Stimulated activated CD8-positive, alpha-beta memory T cell treated with anti-CD3 and anti-CD28 coated beads, Interleukin-15, amount 100 ng/mL, for 24 hours (primary cell): ENCODE measurements at regions not wholly inside any gene's neighbourhood (a gene's known extent, or its start where the extent isn't known, plus 50 kb on each side); places are given as distances from the start of the nearest gene placed in this dataset.
"Not testable (repeated sequence)": the region's sequence is repeated elsewhere in the genome, so short reads cannot be mapped to it uniquely, and the experiment has no call there.

ENCODE experiments used
- DNase-seq: peaks from one replicate; pipeline ENCODE4 v3.0.0-alpha.2; 2020; ENCODE audit warnings: low read depth

- DNase-seq, result not testable (repeated sequence)
Observed at GRCh38 chr18:14336017-14336416, 203.8 kb upstream of the ZNF519 start.

DNA sequence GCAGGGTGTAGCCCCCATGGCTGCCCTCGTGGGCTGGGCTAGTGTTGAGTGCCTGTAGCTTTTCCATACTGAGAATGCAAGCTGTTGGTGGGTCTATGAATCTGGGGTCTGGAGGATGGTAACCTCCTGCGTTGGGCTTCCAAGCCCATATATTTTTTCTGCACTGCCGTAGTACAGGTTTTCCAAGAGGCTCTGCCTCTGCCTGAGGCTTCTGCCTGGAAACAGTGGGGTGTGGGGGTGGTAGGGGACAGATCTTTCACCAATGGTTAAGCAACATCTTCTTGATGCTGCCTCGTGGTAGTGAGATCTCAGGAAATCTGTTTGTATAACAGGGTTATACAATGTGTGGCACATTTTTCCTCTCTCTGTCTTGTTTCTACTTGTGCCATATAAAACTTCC is 189.0 kb upstream of the ZNF519 start:
- not testable (repeated sequence) for DNase-seq

- DNase-seq, result not testable (repeated sequence)
Observed at GRCh38 chr18:14301255-14301654, 169.0 kb upstream of the ZNF519 start.

DNA sequence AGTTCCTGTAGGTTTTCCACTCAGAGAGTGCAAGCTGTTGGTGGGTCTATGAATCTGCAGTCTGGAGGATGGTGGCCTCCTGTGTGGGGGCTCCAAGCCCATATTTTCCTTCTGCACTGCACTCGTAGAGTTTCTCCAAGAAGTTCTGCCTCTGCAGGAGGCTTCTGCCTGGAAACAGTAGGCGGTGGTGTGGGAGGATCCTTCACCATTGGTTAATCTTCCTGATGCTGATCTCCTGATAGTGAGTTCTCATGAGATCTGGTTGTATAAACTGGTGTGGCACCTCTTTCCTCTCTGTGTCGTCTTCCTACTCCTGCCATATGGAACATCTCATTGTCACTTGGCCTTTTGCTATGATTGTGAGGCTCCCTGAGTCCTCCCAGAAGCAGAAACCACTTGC is 162.8 kb upstream of the ZNF519 start:
- not testable (repeated sequence) for DNase-seq

- no peak for DNase-seq
Observed at GRCh38 chr18:14285053-14285452, 152.8 kb upstream of the ZNF519 start.

- DNase-seq, result not testable (repeated sequence)
Observed at GRCh38 chr18:14275391-14275790, 143.2 kb upstream of the ZNF519 start.

DNA sequence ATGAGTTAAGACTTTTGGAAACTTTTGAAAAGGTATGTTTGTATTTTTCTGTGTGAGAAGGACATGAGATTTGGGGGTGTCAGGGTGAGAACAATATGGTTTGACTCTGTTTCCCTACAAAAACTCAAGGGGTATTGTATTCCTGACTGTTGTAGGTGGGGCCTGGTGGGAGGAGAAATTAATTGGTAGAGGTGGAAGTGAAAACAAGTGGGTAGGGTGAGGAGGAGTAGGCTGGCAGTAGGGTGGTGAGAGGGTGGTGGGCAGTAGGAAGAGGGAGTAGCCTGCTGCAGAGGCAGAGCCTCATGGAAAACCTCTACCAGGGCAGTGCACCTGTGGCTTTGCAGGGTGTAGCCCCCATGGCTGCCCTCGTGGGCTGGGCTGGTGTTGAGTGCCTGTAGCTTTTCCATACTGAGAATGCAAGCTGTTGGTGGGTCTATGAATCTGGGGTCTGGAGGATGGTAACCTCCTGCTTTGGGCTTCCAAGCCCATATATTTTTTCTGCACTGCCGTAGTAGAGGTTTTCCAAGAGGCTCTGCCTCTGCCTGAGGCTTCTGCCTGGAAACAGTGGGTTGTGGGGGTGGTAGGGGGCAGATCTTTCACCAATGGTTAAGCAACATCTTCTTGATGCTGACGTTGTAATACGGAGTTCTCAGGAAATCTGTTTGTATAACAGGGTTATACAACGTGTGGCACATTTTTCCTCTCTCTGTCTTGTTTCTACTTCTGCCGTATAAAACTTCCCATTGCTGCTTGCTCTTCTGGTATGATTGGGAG is 133.6 kb upstream of the ZNF519 start:
- DNase-seq, result not testable (repeated sequence)

DNA sequence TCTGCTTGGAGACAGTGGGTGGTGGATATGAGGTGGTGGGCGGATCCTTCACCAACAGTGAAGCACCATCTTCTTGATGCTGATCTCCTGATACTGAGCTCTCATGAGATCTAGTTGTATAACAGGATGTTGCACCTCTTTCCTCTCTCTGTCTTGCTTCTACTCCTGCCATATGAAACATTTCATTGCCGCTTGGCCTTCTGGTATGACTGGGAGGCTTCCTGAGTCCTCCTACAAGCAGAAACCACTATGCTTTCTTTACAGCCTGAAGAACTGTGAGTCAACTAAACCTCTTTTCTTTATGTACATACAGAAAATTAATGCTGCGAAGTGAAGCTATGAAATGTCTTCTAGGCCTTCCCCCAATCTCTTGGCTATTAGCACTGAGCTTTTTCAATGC is 130.6 kb upstream of the ZNF519 start:
- DNase-seq, result not testable (repeated sequence)

DNA sequence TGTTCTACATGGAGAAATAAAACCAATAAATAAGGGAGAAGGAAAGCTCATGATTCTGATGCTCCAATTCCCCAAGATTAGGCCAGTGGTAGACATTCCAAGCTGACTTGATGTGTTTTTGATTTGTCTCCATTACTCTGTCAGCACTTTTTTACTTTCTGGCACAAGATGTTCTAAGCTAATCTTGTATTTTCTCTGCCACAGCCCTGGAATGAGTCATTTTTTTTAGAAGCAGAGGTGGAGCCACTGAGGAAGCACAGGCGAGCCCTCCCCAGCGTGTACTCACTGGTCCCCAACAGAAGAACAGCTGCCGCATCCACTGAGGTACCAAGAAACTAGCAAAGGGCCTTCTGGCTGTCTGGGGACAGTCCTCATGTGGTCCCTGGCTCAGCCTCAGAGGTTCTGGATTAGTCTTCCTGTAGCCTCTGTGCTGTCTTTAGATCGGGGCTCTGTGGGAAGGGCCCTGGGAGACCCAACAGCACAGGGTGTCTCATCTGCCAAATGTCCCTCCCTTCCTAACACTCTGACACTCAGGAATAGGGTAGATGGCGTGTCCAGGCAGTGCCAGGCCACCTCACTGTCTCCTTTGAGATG is 117.9 kb upstream of the ZNF519 start:
- not testable (repeated sequence) for DNase-seq

GRCh38 chr18:14239224-14239623 is 107.0 kb upstream of the ZNF519 start:
- DNase-seq, result not testable (repeated sequence)

- not testable (repeated sequence) for DNase-seq
Observed at GRCh38 chr18:14236356-14237048, 104.3 kb upstream of the ZNF519 start.

DNA sequence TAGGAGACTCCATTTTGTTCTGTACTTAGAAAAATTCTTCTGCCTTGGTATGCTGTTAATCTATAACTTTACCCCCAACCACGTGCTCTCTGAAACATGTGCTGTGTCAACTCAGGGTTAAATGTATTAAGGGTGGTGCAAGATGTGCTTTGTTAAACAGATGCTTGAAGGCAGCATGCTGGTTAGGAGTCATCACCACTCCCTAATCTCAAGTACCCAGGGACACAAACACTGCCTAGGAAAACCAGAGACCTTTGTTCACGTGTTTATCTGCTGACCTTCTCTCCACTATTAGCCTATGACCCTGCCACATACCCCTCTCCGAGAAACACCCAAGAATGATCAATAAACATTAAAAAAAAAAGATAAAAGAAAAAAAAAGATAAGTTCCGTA is 93.0 kb upstream of the ZNF519 start:
- not testable (repeated sequence) for DNase-seq

- DNase-seq, result not testable (repeated sequence)
Observed at GRCh38 chr18:14224551-14225285, 92.5 kb upstream of the ZNF519 start.

DNA sequence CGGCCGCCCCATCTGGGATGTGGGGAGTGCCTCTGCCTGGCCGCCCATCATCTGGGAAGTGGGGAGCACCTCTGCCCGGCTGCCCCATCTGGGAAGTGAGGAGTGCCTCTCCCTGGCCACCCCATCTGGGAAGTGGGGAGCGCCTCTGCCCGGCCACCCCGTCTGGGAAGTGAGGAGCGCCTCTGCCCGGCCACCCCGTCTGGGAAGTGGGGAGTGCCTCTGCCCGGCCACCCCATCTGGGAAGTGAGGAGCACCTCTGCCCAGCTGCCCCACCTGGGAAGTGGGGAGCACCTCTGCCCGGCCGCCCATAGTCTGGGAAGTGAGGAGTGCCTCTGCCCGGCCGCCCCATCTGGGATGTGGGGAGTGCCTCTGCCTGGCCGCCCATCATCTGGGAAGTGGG is 91.7 kb upstream of the ZNF519 start:
- DNase-seq, result not testable (repeated sequence)

- DNase-seq, result not testable (repeated sequence)
Observed at GRCh38 chr18:14223231-14223822, 91.1 kb upstream of the ZNF519 start.

GRCh38 chr18:14222354-14223221 is 90.4 kb upstream of the ZNF519 start:
- DNase-seq, result not testable (repeated sequence)

DNA sequence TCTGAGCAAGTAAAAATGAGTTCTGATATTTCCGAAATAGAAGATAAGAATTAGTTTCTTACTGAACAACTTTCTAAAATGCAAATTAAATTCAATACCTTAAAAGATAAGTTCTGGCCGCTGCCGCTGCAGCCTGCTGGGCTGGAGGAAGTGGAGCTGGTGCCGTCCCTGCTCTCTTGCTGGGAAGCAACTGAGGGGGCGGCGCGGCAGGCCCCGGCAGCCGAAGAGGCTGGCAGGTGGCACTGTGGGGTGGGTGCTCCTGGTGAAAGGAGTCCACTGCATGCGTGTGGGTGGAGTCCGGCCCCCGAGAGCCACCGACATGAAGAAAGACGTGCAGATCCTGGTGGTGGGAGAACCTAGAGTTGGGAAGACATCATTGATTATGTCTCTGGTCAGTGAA is 89.5 kb upstream of the ZNF519 start:
- no peak for DNase-seq

DNA sequence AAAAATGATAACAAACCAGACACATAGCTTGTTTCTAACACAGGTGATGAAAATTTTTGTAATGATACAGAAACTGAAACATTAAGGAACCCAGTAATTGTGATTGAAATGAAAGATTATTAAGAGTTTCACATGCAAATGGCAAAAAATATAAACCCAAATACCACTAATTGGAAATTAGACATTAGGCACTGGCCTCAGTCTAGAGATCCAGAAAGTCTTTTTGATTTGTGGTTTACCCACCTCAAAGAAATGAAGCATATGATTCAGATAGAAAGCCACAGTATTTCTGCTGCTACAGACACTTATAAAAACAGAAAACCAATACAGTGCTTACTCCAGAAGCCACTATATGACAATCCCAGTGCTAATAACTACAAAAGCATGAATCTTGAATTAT is 83.7 kb upstream of the ZNF519 start:
- DNase-seq, result not testable (repeated sequence)

DNA sequence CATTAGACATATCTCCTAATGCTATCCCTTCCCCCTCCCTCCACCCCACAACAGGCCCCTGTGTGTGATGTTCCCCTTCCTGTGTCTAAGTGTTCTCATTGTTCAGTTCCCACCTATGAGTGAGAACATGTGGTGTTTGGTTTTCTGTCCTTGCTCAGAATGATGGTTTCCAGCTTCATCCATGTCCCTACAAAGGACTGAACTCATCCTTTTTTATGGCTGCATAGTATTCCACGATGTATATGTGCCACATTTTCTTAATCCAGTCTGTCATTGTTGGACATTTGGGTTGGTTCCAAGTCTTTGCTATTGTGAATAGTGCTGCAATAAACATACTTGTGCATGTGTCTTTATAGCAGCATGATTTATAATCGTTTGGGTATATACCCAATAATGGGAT is 71.2 kb upstream of the ZNF519 start:
- not testable (repeated sequence) for DNase-seq

DNA sequence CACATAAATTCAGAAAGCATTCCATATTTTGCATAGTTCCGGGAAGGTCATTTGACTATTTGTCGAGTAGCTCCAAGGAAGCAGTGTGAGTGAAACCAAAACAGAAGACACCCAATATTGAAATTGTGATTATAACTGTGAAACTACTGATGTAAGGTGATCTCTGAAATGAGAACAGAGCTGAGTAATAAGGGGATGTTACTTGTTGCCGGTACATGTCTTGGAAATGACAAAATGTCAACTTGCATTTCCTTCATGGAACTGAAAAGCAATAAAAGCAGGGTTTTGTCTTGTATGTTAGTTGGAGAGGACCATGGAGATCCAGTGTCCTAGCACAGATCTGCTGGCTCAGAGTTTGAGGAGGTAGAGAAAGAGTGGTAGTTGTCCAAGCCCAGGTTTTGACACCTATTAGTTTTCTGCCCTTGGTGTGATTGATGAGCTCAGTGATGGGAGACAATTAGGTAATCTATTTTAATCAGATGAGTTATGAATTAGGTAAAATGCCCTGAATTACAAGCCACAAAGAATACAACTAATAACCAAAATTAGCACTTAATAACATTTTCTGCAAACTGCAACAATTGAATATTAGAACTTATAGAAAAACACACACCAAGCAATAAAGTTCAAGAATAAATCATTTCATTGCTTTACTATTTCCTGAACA is 58.7 kb upstream of the ZNF519 start:
- DNase-seq, result not testable (repeated sequence)
